Glomerular visceral epithelial cell (primary cell): ENCODE measurements at regions not wholly inside any gene's neighbourhood (a gene's known extent, or its start where the extent isn't known, plus 50 kb on each side); places are given as distances from the start of the nearest gene placed in this dataset.
A peak's percentile ranks its signal among the peaks of the same experiment; 100 is the strongest.

Experiments
- DNase-seq: peaks from one replicate; pipeline ENCODE4 v3.0.0-alpha.2; 2016; ENCODE audit errors: extremely low spot score

- peak; percentile 95 for DNase-seq
Measured at GRCh38 chr3:29186131-29186599, 94.7 kb upstream of the RBMS3 start.

GRCh38 chr3:29186982-29187725 lies 93.7 kb upstream of the RBMS3 start:
- DNase-seq, result peak; percentile 94

- DNase-seq, result peak; percentile 27
Measured at GRCh38 chr3:29189328-29189727, 91.5 kb upstream of the RBMS3 start.

- no peak for DNase-seq
Measured at GRCh38 chr3:29194139-29194538, 86.7 kb upstream of the RBMS3 start.

GRCh38 chr3:29195056-29195455 lies 85.8 kb upstream of the RBMS3 start:
- DNase-seq, result peak; percentile 39

GRCh38 chr3:29201604-29202003 lies 79.3 kb upstream of the RBMS3 start:
- DNase-seq, result no peak

GRCh38 chr3:29202378-29202777 lies 78.5 kb upstream of the RBMS3 start:
- peak; percentile 16 for DNase-seq

- DNase-seq, result no peak
Measured at GRCh38 chr3:29203851-29204250, 77.0 kb upstream of the RBMS3 start.

GRCh38 chr3:29207427-29207826 lies 73.4 kb upstream of the RBMS3 start:
- DNase-seq, result no peak

GRCh38 chr3:29212789-29213433 lies 68.0 kb upstream of the RBMS3 start:
- DNase-seq, result no peak

- no peak for DNase-seq
Measured at GRCh38 chr3:29214009-29214658, 66.7 kb upstream of the RBMS3 start.

- DNase-seq, result no peak
Measured at GRCh38 chr3:29215948-29216347, 64.9 kb upstream of the RBMS3 start.

GRCh38 chr3:29226706-29227105 lies 54.2 kb upstream of the RBMS3 start:
- DNase-seq, result no peak

GRCh38 chr3:29227307-29227706 lies 53.6 kb upstream of the RBMS3 start:
- DNase-seq, result no peak
